Kidney epithelial cell (primary cell): ENCODE measurements at regions not wholly inside any gene's neighbourhood (a gene's known extent, or its start where the extent isn't known, plus 50 kb on each side); places are given as distances from the start of the nearest gene placed in this dataset.

ENCODE experiments used
- DNase-seq: peaks from one replicate; pipeline ENCODE4 v3.0.0-alpha.2; 2010; ENCODE audit warnings: low read depth
- H3K27me3 ChIP-seq: 2 replicates; pipeline ENCODE4 v1.6.0; 2011; ENCODE audit warnings: low read length; ENCODE audit not compliant: control insufficient read depth, insufficient read depth
- H3K36me3 ChIP-seq: 2 replicates; pipeline ENCODE4 v1.5.1; 2011; ENCODE audit warnings: low read length; ENCODE audit not compliant: control insufficient read depth, insufficient read depth
- H3K4me3 ChIP-seq: 2 replicates; pipeline ENCODE4 v1.5.1; 2011; ENCODE audit warnings: low read depth, mild to moderate bottlenecking, control low read depth, low read length
- TF ChIP-seq, protein P1 (sequence below): IDR thresholded peaks from 2 replicates; pipeline ENCODE4 v1.5.1; 2011; ENCODE audit warnings: mild to moderate bottlenecking, moderate library complexity, low read length, control low read depth, inconsistent platforms; ENCODE audit not compliant: insufficient read depth, poor library complexity, severe bottlenecking

DNA sequence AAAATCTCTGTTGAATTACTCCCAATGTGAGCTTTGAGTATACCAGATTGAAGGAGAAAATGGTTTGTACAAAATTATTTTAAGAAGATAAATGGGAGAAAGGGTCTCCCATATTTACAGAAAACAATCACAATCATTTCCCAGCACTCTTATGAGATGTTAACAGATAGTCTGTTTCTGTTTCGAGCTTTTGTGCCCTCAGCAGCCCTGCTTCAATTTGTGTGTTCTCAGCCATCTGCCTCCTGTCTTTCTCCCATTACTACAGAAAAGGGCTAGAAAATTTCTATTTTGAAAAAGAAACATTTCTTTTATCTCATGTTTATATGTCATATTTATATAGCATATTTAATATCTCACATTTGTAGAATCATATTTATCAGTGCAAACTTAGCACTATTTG is 498.4 kb downstream of the TTLL7 start:
- no peaks in the 10 kb centered on the region for H3K36me3 ChIP-seq
- TF ChIP-seq, protein P1, sequence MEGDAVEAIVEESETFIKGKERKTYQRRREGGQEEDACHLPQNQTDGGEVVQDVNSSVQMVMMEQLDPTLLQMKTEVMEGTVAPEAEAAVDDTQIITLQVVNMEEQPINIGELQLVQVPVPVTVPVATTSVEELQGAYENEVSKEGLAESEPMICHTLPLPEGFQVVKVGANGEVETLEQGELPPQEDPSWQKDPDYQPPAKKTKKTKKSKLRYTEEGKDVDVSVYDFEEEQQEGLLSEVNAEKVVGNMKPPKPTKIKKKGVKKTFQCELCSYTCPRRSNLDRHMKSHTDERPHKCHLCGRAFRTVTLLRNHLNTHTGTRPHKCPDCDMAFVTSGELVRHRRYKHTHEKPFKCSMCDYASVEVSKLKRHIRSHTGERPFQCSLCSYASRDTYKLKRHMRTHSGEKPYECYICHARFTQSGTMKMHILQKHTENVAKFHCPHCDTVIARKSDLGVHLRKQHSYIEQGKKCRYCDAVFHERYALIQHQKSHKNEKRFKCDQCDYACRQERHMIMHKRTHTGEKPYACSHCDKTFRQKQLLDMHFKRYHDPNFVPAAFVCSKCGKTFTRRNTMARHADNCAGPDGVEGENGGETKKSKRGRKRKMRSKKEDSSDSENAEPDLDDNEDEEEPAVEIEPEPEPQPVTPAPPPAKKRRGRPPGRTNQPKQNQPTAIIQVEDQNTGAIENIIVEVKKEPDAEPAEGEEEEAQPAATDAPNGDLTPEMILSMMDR = no peak
- DNase-seq = no peak
- H3K4me3 ChIP-seq = no peak overlapping the region
- no peaks in the 10 kb centered on the region for H3K27me3 ChIP-seq

DNA sequence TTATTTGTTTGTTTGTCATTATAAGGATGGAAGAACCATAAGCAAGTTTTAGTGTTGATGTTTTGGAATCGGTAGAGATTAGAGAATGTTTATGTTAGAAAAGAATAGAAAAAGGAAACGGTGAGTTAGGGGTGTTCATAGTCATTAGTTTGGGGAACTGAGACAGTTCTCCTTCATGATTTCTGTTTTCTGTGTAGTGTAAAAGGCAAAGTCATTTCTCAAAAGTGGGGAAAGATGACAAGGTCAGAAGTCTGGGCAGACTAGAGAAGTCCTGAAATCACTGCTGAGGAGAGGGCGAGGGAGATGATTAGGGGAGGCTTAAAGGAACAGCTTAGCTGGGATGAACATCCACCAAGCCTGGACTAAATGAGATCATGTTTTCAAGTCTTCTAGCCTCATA is 498.9 kb downstream of the TTLL7 start:
- TF ChIP-seq, protein P1 = no peak
- DNase-seq = no peak
- Histone ChIP-seq H3K4me3 (no peak overlapping the region), H3K27me3 (no peaks in the 10 kb centered on the region), H3K36me3 (no peaks in the 10 kb centered on the region)

DNA sequence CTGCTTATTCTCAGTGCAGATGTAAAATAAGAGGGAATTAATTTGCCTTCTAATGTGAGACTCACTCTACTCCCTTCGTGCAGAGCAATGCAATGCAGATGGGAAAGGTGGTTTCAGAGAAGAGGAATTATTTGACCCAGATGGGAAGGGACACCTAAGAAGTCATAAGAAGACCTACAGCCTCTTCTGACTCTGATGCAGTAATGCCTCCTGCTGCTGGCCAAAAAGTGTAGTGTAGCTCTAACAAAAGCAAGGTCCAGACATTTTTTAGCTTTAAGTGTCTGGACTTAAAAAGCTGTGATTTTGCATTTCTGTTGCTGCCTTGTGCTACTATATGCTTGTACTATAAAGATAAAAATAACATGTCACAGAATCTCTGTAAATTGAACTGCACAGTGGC is 501.4 kb downstream of the TTLL7 start:
- H3K27me3 ChIP-seq = no peaks in the 10 kb centered on the region
- no peak for DNase-seq
- no peaks in the 10 kb centered on the region for H3K36me3 ChIP-seq
- TF ChIP-seq, protein P1 = peak; percentile 23
- no peak overlapping the region for H3K4me3 ChIP-seq

GRCh38 chr1:83495560-83495959 is 503.4 kb downstream of the TTLL7 start:
- Histone ChIP-seq H3K27me3 (no peaks in the 10 kb centered on the region), H3K36me3 (no peaks in the 10 kb centered on the region), H3K4me3 (no peak overlapping the region)
- TF ChIP-seq, protein P1 = no peak
- no peak for DNase-seq

DNA sequence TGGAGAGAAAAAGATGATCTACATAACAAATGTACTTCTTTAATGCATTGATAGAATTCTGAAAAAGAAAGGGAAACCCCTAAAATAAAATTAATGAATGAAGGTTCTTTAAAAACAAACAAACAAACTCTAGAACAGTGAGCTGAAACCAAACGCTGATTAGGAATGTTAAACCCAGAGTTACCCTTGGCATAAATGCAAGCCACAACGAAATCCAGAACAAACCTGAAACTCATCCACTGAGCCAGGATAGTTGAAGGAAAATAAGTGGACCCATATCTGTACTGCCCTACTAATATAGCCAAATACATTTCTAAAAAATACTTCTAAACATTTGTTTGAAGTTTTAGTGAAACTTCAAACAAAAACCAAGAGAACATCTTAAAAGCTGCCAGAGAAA is 505.3 kb downstream of the TTLL7 start:
- H3K4me3 ChIP-seq = no peak overlapping the region
- TF ChIP-seq, protein P1 = no peak
- H3K36me3 ChIP-seq = no peaks in the 10 kb centered on the region
- no peak for DNase-seq
- H3K27me3 ChIP-seq = no peaks in the 10 kb centered on the region

- TF ChIP-seq, protein P1 = no peak
- no peaks in the 10 kb centered on the region for H3K27me3 ChIP-seq
- no peak for DNase-seq
- H3K36me3 ChIP-seq = no peaks in the 10 kb centered on the region
- H3K4me3 ChIP-seq = no peak overlapping the region
These were observed 507.0 kb downstream of the TTLL7 start for GRCh38 chr1:83491930-83492329.
